ENCODE measurements at regions not wholly inside any gene's neighbourhood (a gene's known extent, or its start where the extent isn't known, plus 50 kb on each side); places are given as distances from the start of the nearest gene placed in this dataset.

- ChIA-PET CTCF (interaction anchor here (0.6 kb wide), 1 partner anchor 211 kb away, joined by 3 read pairs; no protein-coding TSS in a partner anchor), POLR2A (ENCODE audit: unreplicated experiment) (no interaction called here)
- intact Hi-C loops (cut with micrococcal nuclease) = no loop called here
- no peaks in the 10 kb centered on the region for H3K79me2 ChIP-seq (ENCODE audit: low read length)
- H2AFZ ChIP-seq (ENCODE audit: low read length) = no peak overlapping the region
- H3K9me3 ChIP-seq (ENCODE audit: low read length) = no peaks in the 10 kb centered on the region
- no peak overlapping the region for H3K27ac ChIP-seq (ENCODE audit: low read length)
- no peak overlapping the region for H3K4me2 ChIP-seq (ENCODE audit: low read length)
- DNase-seq = no peak
- no TSS peak for BruUV-seq (replicated peaks)
- TF ChIP-seq EZH2 (IDR thresholded peaks at IDR 0.05; ENCODE audit: low read length, unreplicated experiment) = no peak
- TF ChIP-seq CTCF (conservative IDR thresholded peaks at IDR 0.05; ENCODE audit: low read depth, low read length) = no peak
- no peak for TF ChIP-seq EZH2phosphoT487 (IDR thresholded peaks at IDR 0.05; ENCODE audit: borderline replicate concordance, low read length)
- H3K4me3 ChIP-seq (ENCODE audit: low read length) = no peak overlapping the region
- no peaks in the 10 kb centered on the region for H3K27me3 ChIP-seq (ENCODE audit: low read length)
- no peaks in the 10 kb centered on the region for H3K9me2 ChIP-seq (replicated peaks; ENCODE audit: low read length)
- H3K9ac ChIP-seq (ENCODE audit: low read length) = no peak overlapping the region
- no peaks in the 10 kb centered on the region for H4K20me1 ChIP-seq (ENCODE audit: low read length)
- no peak for ATAC-seq
- H3K4me1 ChIP-seq (ENCODE audit: insufficient read depth, low read length) = no peaks in the 10 kb centered on the region
- no peaks in the 10 kb centered on the region for H3K36me3 ChIP-seq (ENCODE audit: low read depth, low read length)
- H3F3A ChIP-seq (ENCODE audit: low read length, unreplicated experiment) = no peaks in the 10 kb centered on the region
Measured at GRCh38 chr7:54159088-54159487, 383.1 kb upstream of the VSTM2A start.

GRCh38 chr7:54161621-54162020 lies 380.6 kb upstream of the VSTM2A start:
- TF ChIP-seq EZH2phosphoT487 (IDR thresholded peaks at IDR 0.05; ENCODE audit: borderline replicate concordance, low read length) (no peak), EZH2 (IDR thresholded peaks at IDR 0.05; ENCODE audit: low read length, unreplicated experiment) (no peak), CTCF (conservative IDR thresholded peaks at IDR 0.05; ENCODE audit: low read depth, low read length) (no peak)
- H3F3A ChIP-seq (ENCODE audit: low read length, unreplicated experiment) = no peaks in the 10 kb centered on the region
- no peaks in the 10 kb centered on the region for H3K79me2 ChIP-seq (ENCODE audit: low read length)
- ChIA-PET POLR2A (ENCODE audit: unreplicated experiment) (no interaction called here), CTCF (no interaction called here)
- no peak for ATAC-seq
- no peak overlapping the region for H3K4me2 ChIP-seq (ENCODE audit: low read length)
- intact Hi-C loops (cut with micrococcal nuclease) = no loop called here
- H3K9me3 ChIP-seq (ENCODE audit: low read length) = no peaks in the 10 kb centered on the region
- no peak overlapping the region for H3K27ac ChIP-seq (ENCODE audit: low read length)
- no peaks in the 10 kb centered on the region for H3K36me3 ChIP-seq (ENCODE audit: low read depth, low read length)
- no peaks in the 10 kb centered on the region for H4K20me1 ChIP-seq (ENCODE audit: low read length)
- H3K9me2 ChIP-seq (replicated peaks; ENCODE audit: low read length) = no peaks in the 10 kb centered on the region
- DNase-seq = no peak
- no peak overlapping the region for H3K9ac ChIP-seq (ENCODE audit: low read length)
- no peak overlapping the region for H3K4me3 ChIP-seq (ENCODE audit: low read length)
- no peaks in the 10 kb centered on the region for H3K4me1 ChIP-seq (ENCODE audit: insufficient read depth, low read length)
- no peaks in the 10 kb centered on the region for H3K27me3 ChIP-seq (ENCODE audit: low read length)
- no peak overlapping the region for H2AFZ ChIP-seq (ENCODE audit: low read length)
- no TSS peak for BruUV-seq (replicated peaks)

- CTCF ChIA-PET = no interaction called here
- Histone ChIP-seq H3K9me3 (ENCODE audit: low read length) (no peaks in the 10 kb centered on the region), H3K27me3 (ENCODE audit: low read length) (no peaks in the 10 kb centered on the region), H3K27ac (ENCODE audit: low read length) (no peak overlapping the region), H4K20me1 (ENCODE audit: low read length) (no peaks in the 10 kb centered on the region), H3K9ac (ENCODE audit: low read length) (no peak overlapping the region), H3K79me2 (ENCODE audit: low read length) (no peaks in the 10 kb centered on the region), H3K4me2 (ENCODE audit: low read length) (no peak overlapping the region), H3K4me1 (ENCODE audit: insufficient read depth, low read length) (no peaks in the 10 kb centered on the region), H3K4me3 (ENCODE audit: low read length) (no peak overlapping the region), H3K9me2 (replicated peaks; ENCODE audit: low read length) (no peaks in the 10 kb centered on the region), H3K36me3 (ENCODE audit: low read depth, low read length) (no peaks in the 10 kb centered on the region), H2AFZ (ENCODE audit: low read length) (no peak overlapping the region), H3F3A (ENCODE audit: low read length, unreplicated experiment) (no peaks in the 10 kb centered on the region)
- TF ChIP-seq CTCF (conservative IDR thresholded peaks at IDR 0.05; ENCODE audit: low read depth, low read length) (no peak), EZH2 (IDR thresholded peaks at IDR 0.05; ENCODE audit: low read length, unreplicated experiment) (no peak), EZH2phosphoT487 (IDR thresholded peaks at IDR 0.05; ENCODE audit: borderline replicate concordance, low read length) (no peak)
- intact Hi-C loops (cut with micrococcal nuclease) = no loop called here
- ATAC-seq (no peak), DNase-seq (no peak)
- no TSS peak for BruUV-seq (replicated peaks)
- POLR2A ChIA-PET (ENCODE audit: unreplicated experiment) = no interaction called here
Measured at GRCh38 chr7:54166419-54166818, 375.8 kb upstream of the VSTM2A start.
